Mammary epithelial cell (primary cell): ENCODE measurements at regions not wholly inside any gene's neighbourhood (a gene's known extent, or its start where the extent isn't known, plus 50 kb on each side); places are given as distances from the start of the nearest gene placed in this dataset.

Experiments used
- CTCF ChIP-seq, 2 donors: IDR thresholded peaks in 1 of 2; conservative IDR thresholded peaks in 1 of 2; 2 replicates each; pipeline ENCODE4 v1.5.1; 2011 to 2012; ENCODE audit warnings: inconsistent platforms in 2 of 2, low read length in 2 of 2, mild to moderate bottlenecking in 2 of 2, control low read depth in 1 of 2, low read depth in 1 of 2; ENCODE audit not compliant: insufficient read depth in 1 of 2; ENCODE audit errors: extremely low read depth in 1 of 2
- EZH2 ChIP-seq: IDR thresholded peaks from 2 replicates; pipeline ENCODE4 v1.6.1; 2012; ENCODE audit warnings: low read length, inconsistent platforms, borderline replicate concordance

- TF ChIP-seq CTCF (conservative IDR thresholded peaks at IDR 0.05 in 1 of 2, IDR thresholded peaks at IDR 0.05 in 1 of 2; ENCODE audit: extremely low read depth in 1 of 2, insufficient read depth in 1 of 2, low read depth in 1 of 2, low read length in 2 of 2) = no peak
- no peak for TF ChIP-seq EZH2
Measured at GRCh38 chr7:88700725-88701124, 58.8 kb upstream of the ZNF804B start.
